Endothelial cell of umbilical vein (primary cell): ENCODE measurements at regions not wholly inside any gene's neighbourhood (a gene's known extent, or its start where the extent isn't known, plus 50 kb on each side); places are given as distances from the start of the nearest gene placed in this dataset.

Experiments
- CTCF ChIP-seq, 2 donors: IDR thresholded peaks; 1 replicate in 1 of 2; 2 replicates in 1 of 2; pipeline ENCODE4 v1.5.1; 2011; ENCODE audit warnings: low read length in 2 of 2, mild to moderate bottlenecking in 2 of 2, moderate library complexity in 2 of 2, control low read depth in 1 of 2, inconsistent platforms in 1 of 2, low read depth in 1 of 2; ENCODE audit not compliant: insufficient read depth in 1 of 2; ENCODE audit errors: extremely low read depth in 1 of 2
- EZH2 ChIP-seq: IDR thresholded peaks from 2 replicates; pipeline ENCODE4 v1.6.1; 2012; ENCODE audit warnings: borderline replicate concordance, low read depth, mild to moderate bottlenecking, moderate library complexity, low read length, inconsistent platforms; ENCODE audit not compliant: severe bottlenecking
- FOS ChIP-seq: IDR thresholded peaks from 2 replicates; pipeline ENCODE4 v1.6.1; 2011; ENCODE audit warnings: mild to moderate bottlenecking, low read length, moderate library complexity, borderline replicate concordance; ENCODE audit not compliant: insufficient read depth
- JUN ChIP-seq: IDR thresholded peaks from 2 replicates; pipeline ENCODE4 v1.6.1; 2011; ENCODE audit warnings: borderline replicate concordance, low read depth; ENCODE audit not compliant: insufficient read length, insufficient read depth
- MAX ChIP-seq: IDR thresholded peaks from 2 replicates; pipeline ENCODE4 v1.6.1; 2011; ENCODE audit not compliant: insufficient read depth, insufficient read length
- POLR2A ChIP-seq: IDR thresholded peaks from 2 replicates; pipeline ENCODE4 v1.6.1; 2012; ENCODE audit warnings: low read depth, mild to moderate bottlenecking, control low read depth, low read length
- POLR2AphosphoS5 ChIP-seq: IDR thresholded peaks from 2 replicates; pipeline ENCODE4 v1.6.1; 2012; ENCODE audit warnings: low read depth, mild to moderate bottlenecking, control low read depth, low read length, moderate library complexity; ENCODE audit not compliant: insufficient read depth

- no peak for TF ChIP-seq CTCF (IDR thresholded peaks at IDR 0.05; ENCODE audit: extremely low read depth in 1 of 2, insufficient read depth in 1 of 2, low read depth in 1 of 2, low read length in 2 of 2)
- TF ChIP-seq EZH2 = no peak
- no peak for TF ChIP-seq FOS
- TF ChIP-seq POLR2A = no peak
- no peak for TF ChIP-seq POLR2AphosphoS5
- TF ChIP-seq JUN = no peak
- TF ChIP-seq MAX = no peak
Measured at GRCh38 chr2:221006084-221006483, 566.0 kb downstream of the EPHA4 start.
